GM10266 (cell line): ENCODE measurements at regions not wholly inside any gene's neighbourhood (a gene's known extent, or its start where the extent isn't known, plus 50 kb on each side); places are given as distances from the start of the nearest gene placed in this dataset.

Experiments used
- DNase-seq: peaks from one replicate; pipeline ENCODE4 v3.0.0; 2012; ENCODE audit errors: extremely low spot score
- TF ChIP-seq, protein P1 (sequence below): IDR thresholded peaks from 2 replicates; pipeline ENCODE4 v1.5.1; 2012; ENCODE audit warnings: mild to moderate bottlenecking, low read depth; ENCODE audit not compliant: control insufficient read depth, insufficient read depth; ENCODE audit errors: missing control alignments

DNA sequence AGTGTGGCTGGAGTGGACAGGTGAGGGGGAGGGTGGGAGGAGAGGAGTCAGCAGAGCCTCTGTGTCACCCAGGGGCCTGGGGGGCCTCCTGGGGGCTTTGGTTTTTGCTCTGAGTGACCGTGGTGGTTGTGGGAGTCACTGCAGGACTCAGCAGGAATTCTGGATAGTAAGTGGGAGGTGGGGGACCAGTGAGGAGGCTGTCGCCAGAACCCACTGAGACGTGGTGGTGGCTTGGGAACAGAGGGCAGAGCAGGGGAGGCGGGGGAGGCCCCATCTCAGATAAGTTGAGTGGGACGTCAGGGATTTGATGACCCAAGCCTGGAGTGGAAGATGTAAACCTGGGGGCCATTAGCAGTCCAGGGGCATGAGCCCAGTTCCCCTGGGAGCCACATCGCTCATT lies 123.2 kb upstream of the WNT4 start:
- DNase-seq: no peak
- TF ChIP-seq, protein P1, sequence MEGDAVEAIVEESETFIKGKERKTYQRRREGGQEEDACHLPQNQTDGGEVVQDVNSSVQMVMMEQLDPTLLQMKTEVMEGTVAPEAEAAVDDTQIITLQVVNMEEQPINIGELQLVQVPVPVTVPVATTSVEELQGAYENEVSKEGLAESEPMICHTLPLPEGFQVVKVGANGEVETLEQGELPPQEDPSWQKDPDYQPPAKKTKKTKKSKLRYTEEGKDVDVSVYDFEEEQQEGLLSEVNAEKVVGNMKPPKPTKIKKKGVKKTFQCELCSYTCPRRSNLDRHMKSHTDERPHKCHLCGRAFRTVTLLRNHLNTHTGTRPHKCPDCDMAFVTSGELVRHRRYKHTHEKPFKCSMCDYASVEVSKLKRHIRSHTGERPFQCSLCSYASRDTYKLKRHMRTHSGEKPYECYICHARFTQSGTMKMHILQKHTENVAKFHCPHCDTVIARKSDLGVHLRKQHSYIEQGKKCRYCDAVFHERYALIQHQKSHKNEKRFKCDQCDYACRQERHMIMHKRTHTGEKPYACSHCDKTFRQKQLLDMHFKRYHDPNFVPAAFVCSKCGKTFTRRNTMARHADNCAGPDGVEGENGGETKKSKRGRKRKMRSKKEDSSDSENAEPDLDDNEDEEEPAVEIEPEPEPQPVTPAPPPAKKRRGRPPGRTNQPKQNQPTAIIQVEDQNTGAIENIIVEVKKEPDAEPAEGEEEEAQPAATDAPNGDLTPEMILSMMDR: no peak

DNA sequence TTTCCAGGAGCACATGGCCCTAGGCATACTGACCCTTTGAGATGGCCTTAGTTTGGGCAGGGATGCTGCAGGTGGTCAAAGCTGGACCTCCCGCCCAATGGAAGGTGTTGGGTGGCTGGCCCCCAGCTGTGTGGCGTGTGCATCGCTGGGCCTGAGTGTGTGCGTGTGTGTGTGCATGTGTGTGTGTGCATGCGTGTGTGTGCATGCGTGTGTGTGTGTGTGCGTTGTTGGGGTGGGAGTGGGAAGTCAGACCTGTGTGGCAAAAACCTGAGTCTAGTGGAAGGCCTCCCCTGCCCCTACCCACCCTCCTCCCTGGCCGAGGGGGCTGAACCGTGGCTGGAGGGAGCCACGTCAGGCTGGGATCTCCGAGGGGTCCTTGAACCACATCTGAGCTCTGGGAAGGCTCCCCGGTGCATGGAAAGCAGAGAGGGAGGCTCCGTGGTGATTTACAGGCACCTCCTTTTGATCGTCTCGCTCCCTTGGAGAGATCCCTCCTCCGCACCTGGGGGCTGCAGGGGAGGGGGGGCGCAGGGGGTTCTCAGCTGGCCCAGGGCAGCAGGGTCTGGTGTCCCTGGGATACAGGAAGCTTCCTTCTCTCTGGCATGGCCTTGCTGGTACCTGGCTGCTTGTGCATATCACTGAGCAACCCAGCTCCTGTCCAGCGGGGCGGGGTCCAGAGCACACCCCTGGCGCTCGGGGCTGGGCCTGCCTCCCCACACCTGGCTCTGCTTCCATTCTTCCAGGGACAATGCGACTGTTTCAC lies 124.7 kb upstream of the WNT4 start:
- no peak for DNase-seq
- TF ChIP-seq, protein P1: no peak

DNA sequence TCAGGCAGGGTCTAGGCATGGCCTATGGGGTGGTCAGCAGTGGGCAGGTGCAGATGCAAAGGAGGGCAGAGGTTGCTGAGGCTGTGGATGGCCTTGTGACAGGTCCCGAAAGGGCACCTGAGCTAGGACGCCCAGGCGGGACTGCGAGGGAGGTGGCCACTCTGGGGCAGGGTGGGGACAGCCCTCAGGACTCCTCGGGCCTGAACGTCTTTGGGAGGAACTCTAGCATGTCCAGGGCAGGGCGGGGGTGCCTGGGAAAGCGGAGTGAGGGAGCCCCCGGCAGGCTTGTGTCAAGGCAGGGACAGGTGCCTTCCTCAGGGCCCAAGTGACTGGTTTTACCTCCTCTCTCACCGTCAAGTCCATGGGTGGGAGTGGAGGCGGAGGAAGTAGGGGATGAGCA lies 125.4 kb upstream of the WNT4 start:
- TF ChIP-seq, protein P1: no peak
- DNase-seq: no peak

DNA sequence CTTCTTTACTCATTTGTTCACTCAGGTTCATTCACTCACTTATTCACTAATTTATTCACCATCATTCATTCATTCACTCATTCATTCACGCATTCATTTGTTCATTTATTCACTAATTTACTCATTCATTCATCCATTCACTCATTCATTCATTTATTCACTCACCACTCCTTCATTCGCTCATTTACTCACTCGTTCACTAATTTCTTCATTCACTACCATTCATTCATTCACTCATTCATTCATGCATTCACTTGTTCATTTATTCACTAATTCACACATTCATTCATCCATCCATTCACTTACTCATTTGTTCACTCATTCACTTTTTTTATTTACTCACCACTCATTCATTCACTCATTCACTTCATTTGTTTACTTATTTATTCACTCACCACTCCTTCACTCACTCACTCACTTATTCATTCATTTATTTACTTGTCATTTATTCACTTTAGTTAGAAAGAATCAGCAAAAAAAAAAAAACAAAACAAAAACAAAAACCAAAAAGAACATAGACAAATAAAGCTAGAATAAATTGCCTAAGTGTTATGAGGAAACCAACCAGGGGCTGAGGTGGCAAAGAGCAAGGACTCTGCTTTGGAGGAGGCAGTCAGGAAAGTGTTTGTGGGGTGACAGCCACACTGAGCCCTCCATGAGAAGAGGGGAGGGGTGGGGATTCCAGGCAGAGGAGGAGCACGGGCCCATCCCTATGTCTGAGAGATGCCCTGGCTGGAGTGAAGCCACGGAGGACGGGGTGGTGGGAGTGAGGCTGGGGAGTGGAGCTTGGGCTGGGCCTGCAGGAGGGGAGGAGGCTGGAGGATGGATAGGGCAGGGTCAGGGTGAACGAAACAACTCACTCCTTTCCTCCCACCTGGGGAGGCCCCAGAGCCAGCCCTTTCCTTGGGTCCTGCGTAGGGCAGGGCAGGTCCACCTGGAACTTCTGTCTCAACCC lies 129.2 kb upstream of the WNT4 start:
- TF ChIP-seq, protein P1: no peak
- no peak for DNase-seq

DNA sequence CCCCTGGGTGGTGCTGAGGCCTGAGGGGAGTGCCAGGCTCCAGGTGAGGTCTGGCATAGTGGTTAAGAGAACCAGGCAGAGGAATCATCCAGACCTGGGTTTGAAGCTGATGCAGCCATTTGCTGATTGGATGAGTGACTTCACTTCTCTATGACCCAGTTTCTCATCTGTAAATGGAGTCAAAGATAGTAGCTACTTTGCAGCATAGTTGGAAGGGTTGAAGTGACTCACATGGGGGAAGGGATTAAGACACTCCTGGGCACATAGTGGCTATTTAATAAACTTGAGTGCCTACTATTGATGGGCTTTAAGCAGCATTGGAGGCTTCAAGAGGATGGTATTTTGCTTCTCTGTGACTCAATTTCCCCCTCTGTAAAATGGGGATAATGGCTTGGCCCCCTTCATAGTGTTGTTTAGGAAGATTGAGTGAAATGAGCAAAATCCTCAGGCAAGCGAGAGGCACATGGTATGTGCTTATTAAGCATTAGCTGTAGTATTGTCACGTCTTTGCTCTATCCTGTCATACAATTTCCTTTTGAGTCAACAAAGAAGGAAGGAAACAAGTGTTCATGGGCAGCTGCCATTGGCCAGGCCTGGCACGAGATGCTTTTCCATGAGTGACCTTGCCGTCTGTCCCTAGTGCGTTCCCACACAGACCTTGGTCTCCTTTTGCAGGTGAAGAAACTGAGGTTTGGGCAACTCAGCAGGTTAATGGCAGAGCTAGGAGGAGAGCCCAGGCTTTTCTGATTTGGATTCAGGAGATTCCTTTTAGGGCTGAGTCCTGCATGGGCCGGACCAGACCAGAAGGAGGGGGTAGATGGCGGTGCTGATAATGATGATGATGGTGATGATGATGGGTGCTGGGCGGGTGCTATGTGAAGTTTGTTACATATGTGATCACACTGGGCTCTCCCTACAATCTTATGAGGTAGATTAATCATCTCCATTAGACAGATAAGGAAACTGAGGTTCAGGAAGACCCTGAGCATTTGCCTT lies 131.1 kb upstream of the WNT4 start:
- TF ChIP-seq, protein P1: no peak
- DNase-seq: no peak

DNA sequence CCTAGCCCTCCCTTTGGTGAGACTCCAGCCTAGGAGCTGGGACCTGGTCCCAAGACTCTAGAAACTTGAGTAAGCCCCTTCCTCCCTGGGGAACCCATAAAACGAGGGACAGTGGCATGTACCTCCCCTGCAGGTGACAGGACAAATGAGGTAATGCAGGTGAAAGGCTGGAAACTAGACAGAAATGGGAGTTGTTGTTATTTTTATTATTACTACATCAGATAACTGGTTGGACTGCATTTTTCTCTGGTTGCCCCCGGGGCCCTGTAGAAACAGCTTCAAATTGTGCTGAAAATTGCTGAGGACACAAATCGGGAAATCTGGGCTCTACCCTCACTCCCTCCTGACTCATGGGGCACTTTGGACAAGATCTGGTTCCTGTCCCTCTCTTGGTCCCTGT lies 132.3 kb upstream of the WNT4 start:
- DNase-seq: no peak
- TF ChIP-seq, protein P1: no peak
